ENCODE measurements at regions not wholly inside any gene's neighbourhood (a gene's known extent, or its start where the extent isn't known, plus 50 kb on each side); places are given as distances from the start of the nearest gene placed in this dataset.

DNA sequence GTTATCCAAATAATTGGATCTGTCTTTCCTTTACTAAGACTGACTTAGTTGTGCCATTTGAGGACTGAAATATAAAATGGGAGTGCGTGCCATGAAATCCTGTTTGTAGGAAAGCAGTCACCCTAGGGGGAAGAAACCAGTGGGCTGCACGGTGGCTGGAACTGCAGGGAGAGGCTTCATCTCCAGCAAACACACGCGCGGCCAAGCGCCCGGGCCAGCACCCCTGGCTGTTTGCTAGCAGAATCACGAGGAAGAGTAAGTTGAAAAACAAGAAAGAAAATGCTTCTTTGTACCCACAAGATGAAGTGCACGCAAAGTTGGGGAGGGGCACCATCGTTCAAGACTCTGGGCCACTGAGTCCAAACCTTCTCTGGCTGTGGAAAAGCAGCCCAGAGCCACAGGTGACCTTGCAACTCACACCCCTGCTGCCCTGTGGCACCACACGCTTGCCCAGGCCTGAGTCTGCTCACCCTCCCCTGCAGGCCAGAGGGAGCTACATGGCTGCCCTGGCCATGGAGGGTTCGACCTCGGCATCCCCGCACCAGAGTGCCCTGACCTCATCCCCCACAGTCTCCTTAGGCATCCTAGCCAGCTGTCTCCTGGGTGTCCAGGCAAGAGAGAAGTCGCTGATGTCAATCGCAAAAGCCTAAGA, 55.2 kb downstream of the IRX2 start:
- Mint-ChIP-seq H3K4me3 (no peak overlapping the region), H3K27me3 (no peaks in the 10 kb centered on the region), H3K9me3 (peaks cover 2 to 16% (median 5%) of the 10 kb centered on the region in 8 donors), H3K36me3 (no peaks in the 10 kb centered on the region), H3K4me1 (no peaks in the 10 kb centered on the region), H3K27ac (no peak overlapping the region)
- CTCF ChIA-PET (ENCODE audit: partially characterized antibody): no interaction called here
- H3K36me3 ChIP-seq (ENCODE audit: insufficient read depth, low read length): no peaks in the 10 kb centered on the region
- no peak overlapping the region for H3K4me3 ChIP-seq (ENCODE audit: low read length in 2 of 2)
- H3K4me1 ChIP-seq (ENCODE audit: insufficient read depth, low read length): no peaks in the 10 kb centered on the region
- intact Hi-C loops (cut with micrococcal nuclease): no loop called here
- H3K27me3 ChIP-seq (ENCODE audit: insufficient read depth, low read length): no peaks in the 10 kb centered on the region
- H3K27ac ChIP-seq (ENCODE audit: low read depth, low read length): no peak overlapping the region
- DNase-seq: no peak
- H3K9me3 ChIP-seq (ENCODE audit: control insufficient read depth in 1 of 2, low read length in 2 of 2): no peaks in the 10 kb centered on the region
- POLR2A ChIA-PET (ENCODE audit: partially characterized antibody): no interaction called here

DNA sequence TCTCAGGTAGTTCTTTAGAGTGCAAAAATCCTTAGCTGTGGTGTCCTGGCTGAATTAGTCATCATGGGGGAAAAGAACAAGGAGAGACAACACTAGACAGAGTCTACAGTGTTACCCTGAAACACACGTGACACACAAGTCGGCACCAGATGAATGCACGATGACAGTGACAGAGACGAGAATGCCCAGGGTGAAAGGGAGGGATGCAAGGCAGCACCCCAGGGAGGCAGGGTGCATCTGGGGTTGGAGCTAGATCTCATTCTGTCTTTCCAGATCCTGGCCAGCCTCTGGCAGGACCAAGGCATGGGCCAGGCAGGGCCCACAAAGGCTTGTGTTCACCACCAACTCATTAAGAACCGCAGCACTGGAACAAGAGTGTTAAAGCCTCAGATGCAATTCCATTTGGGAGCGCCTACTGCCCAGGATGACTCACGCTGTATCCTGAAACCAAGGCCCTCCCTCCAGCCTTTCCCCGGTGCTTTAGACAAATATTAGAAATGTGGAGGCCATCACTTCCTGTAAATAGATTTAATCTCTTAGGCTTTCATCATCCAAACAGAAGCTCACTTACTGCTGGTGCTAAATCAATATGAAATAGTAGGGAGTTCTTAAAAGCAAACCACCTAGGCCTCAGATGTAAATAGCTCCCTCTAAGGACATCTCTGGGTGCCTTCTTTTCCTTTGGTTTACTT, 56.1 kb downstream of the IRX2 start:
- Histone ChIP-seq H3K9me3 (ENCODE audit: control insufficient read depth in 1 of 2, low read length in 2 of 2) (no peaks in the 10 kb centered on the region), H3K27me3 (ENCODE audit: insufficient read depth, low read length) (no peaks in the 10 kb centered on the region), H3K4me1 (ENCODE audit: insufficient read depth, low read length) (no peaks in the 10 kb centered on the region), H3K27ac (ENCODE audit: low read depth, low read length) (no peak overlapping the region), H3K4me3 (ENCODE audit: low read length in 2 of 2) (no peak overlapping the region), H3K36me3 (ENCODE audit: insufficient read depth, low read length) (no peaks in the 10 kb centered on the region)
- Mint-ChIP-seq H3K4me3 (no peak overlapping the region), H3K36me3 (no peaks in the 10 kb centered on the region), H3K4me1 (no peaks in the 10 kb centered on the region), H3K27ac (peak overlapping the region in 1 of 7 donors; percentile 25), H3K9me3 (peaks cover 2 to 14% (median 6%) of the 10 kb centered on the region in 8 donors), H3K27me3 (no peaks in the 10 kb centered on the region)
- no peak for DNase-seq
- ChIA-PET POLR2A (ENCODE audit: partially characterized antibody) (no interaction called here), CTCF (ENCODE audit: partially characterized antibody) (no interaction called here)
- intact Hi-C loops (cut with micrococcal nuclease): no loop called here

DNA sequence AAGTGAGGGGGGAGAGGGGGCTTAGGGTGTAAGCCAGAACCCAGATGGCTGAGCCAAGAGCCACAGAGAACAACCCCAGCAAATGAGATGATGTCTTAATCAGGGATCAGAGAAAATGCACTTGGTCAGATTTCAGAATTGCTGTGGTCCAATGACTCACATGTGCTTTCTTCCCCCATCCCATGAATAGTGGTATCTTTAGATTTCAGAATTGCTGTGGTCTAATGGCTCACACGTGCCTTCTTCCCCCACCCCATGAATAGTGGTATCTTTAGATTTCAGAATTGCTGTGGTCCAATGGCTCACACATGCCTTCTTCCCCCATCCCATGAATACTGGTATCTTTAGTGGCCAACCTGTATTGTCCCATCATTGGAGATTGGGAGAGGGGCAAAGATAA, 59.9 kb downstream of the IRX2 start:
- intact Hi-C loops (cut with micrococcal nuclease): no loop called here
- Histone ChIP-seq H3K4me3 (ENCODE audit: low read length in 2 of 2) (no peak overlapping the region), H3K4me1 (ENCODE audit: insufficient read depth, low read length) (no peaks in the 10 kb centered on the region), H3K27ac (ENCODE audit: low read depth, low read length) (no peak overlapping the region), H3K36me3 (ENCODE audit: insufficient read depth, low read length) (no peaks in the 10 kb centered on the region), H3K27me3 (ENCODE audit: insufficient read depth, low read length) (no peaks in the 10 kb centered on the region), H3K9me3 (ENCODE audit: control insufficient read depth in 1 of 2, low read length in 2 of 2) (no peaks in the 10 kb centered on the region)
- H3K4me1 Mint-ChIP-seq: no peaks in the 10 kb centered on the region
- no peaks in the 10 kb centered on the region for H3K36me3 Mint-ChIP-seq
- H3K9me3 Mint-ChIP-seq: peaks cover 2 to 8% (median 4%) of the 10 kb centered on the region in 8 donors
- DNase-seq: no peak
- H3K27me3 Mint-ChIP-seq: no peaks in the 10 kb centered on the region
- ChIA-PET CTCF (ENCODE audit: partially characterized antibody) (no interaction called here), POLR2A (ENCODE audit: partially characterized antibody) (no interaction called here)
- no peak overlapping the region for H3K4me3 Mint-ChIP-seq
- H3K27ac Mint-ChIP-seq: no peak overlapping the region

DNA sequence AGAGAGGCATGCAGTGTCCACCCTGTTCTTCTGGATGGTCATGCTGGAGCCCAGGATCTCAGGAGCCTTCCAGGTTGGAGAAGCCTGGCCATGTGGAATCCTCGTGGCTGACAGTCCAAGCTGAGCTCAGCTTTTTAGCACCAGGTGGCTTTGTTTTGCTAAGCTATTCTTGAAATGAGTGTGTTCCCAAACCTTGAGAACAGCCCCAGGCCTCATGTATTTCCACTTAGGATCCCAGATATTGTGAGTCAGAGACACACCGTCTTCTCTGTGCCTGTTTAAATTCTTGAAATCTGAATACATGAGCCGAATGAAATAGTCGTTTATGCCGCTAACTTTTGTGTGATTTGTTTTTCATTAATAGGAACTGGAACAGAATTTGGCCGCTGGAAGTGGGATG, 61.2 kb downstream of the IRX2 start:
- Histone ChIP-seq H3K4me3 (ENCODE audit: low read length in 2 of 2) (no peak overlapping the region), H3K9me3 (ENCODE audit: control insufficient read depth in 1 of 2, low read length in 2 of 2) (no peaks in the 10 kb centered on the region), H3K27me3 (ENCODE audit: insufficient read depth, low read length) (no peaks in the 10 kb centered on the region), H3K27ac (ENCODE audit: low read depth, low read length) (no peak overlapping the region), H3K36me3 (ENCODE audit: insufficient read depth, low read length) (no peaks in the 10 kb centered on the region), H3K4me1 (ENCODE audit: insufficient read depth, low read length) (no peaks in the 10 kb centered on the region)
- H3K9me3 Mint-ChIP-seq: peaks cover 0 to 6% (median 5%) of the 10 kb centered on the region in 8 donors
- ChIA-PET POLR2A (ENCODE audit: partially characterized antibody) (no interaction called here), CTCF (ENCODE audit: partially characterized antibody) (no interaction called here)
- no peaks in the 10 kb centered on the region for H3K36me3 Mint-ChIP-seq
- no peak overlapping the region for H3K4me3 Mint-ChIP-seq
- no peak for DNase-seq
- intact Hi-C loops (cut with micrococcal nuclease): no loop called here
- no peaks in the 10 kb centered on the region for H3K4me1 Mint-ChIP-seq
- no peak overlapping the region for H3K27ac Mint-ChIP-seq
- no peaks in the 10 kb centered on the region for H3K27me3 Mint-ChIP-seq

DNA sequence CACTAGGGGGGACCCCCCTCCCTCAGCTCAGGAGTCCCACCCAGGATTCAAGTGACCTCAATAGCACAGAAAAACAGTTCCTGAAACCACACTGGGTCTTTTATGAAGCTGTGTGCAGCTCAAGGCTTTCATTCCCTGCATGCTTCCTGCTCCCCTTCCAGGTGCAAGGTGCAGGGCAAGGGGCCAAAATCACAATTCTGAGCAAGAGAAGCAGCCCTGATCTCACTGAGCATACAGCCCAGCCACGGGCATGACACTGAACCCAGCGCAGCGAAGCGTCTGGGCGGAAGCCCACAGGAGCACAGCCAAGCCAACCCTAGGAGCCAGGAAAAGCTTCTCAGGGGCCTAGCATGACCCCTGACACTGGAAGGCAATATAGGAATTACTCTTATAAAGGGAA, 62.9 kb downstream of the IRX2 start:
- no peak overlapping the region for H3K4me3 ChIP-seq (ENCODE audit: low read length in 2 of 2)
- Mint-ChIP-seq H3K4me1 (no peaks in the 10 kb centered on the region), H3K9me3 (peaks cover 0 to 9% (median 3%) of the 10 kb centered on the region in 8 donors), H3K27ac (no peak overlapping the region), H3K4me3 (no peak overlapping the region), H3K36me3 (no peaks in the 10 kb centered on the region), H3K27me3 (no peaks in the 10 kb centered on the region)
- H3K4me1 ChIP-seq (ENCODE audit: insufficient read depth, low read length): no peaks in the 10 kb centered on the region
- H3K27ac ChIP-seq (ENCODE audit: low read depth, low read length): no peak overlapping the region
- no peaks in the 10 kb centered on the region for H3K27me3 ChIP-seq (ENCODE audit: insufficient read depth, low read length)
- intact Hi-C loops (cut with micrococcal nuclease): no loop called here
- POLR2A ChIA-PET (ENCODE audit: partially characterized antibody): no interaction called here
- CTCF ChIA-PET (ENCODE audit: partially characterized antibody): no interaction called here
- H3K36me3 ChIP-seq (ENCODE audit: insufficient read depth, low read length): no peaks in the 10 kb centered on the region
- no peak for DNase-seq
- no peaks in the 10 kb centered on the region for H3K9me3 ChIP-seq (ENCODE audit: control insufficient read depth in 1 of 2, low read length in 2 of 2)

DNA sequence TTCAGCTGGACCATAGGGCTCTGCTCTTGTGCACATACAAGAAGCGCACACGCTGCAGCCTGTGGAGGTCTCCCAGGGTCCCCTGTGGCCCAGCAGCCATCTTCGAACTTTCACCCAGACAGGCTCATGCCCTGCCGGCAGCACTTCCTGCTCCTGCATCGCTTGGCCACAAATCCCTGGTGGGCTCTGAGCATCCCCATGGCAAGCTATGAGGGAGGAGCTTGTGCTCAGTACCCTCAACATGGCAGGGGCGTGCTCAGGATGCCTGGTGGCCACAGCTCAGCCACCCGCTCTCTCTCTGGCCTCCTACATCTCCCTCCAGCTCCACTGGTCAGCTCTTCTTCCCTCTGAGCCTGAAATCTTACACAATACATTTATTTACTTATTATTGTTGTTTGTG, 63.7 kb downstream of the IRX2 start:
- no peak for DNase-seq
- H3K9me3 Mint-ChIP-seq: peaks cover 0 to 6% (median 3%) of the 10 kb centered on the region in 8 donors
- Histone ChIP-seq H3K4me1 (ENCODE audit: insufficient read depth, low read length) (no peaks in the 10 kb centered on the region), H3K9me3 (ENCODE audit: control insufficient read depth in 1 of 2, low read length in 2 of 2) (no peaks in the 10 kb centered on the region), H3K27ac (ENCODE audit: low read depth, low read length) (no peak overlapping the region), H3K27me3 (ENCODE audit: insufficient read depth, low read length) (no peaks in the 10 kb centered on the region), H3K36me3 (ENCODE audit: insufficient read depth, low read length) (no peaks in the 10 kb centered on the region), H3K4me3 (ENCODE audit: low read length in 2 of 2) (no peak overlapping the region)
- POLR2A ChIA-PET (ENCODE audit: partially characterized antibody): no interaction called here
- CTCF ChIA-PET (ENCODE audit: partially characterized antibody): no interaction called here
- no peak overlapping the region for H3K27ac Mint-ChIP-seq
- no peaks in the 10 kb centered on the region for H3K27me3 Mint-ChIP-seq
- no peaks in the 10 kb centered on the region for H3K4me1 Mint-ChIP-seq
- intact Hi-C loops (cut with micrococcal nuclease): no loop called here
- H3K36me3 Mint-ChIP-seq: no peaks in the 10 kb centered on the region
- no peak overlapping the region for H3K4me3 Mint-ChIP-seq

DNA sequence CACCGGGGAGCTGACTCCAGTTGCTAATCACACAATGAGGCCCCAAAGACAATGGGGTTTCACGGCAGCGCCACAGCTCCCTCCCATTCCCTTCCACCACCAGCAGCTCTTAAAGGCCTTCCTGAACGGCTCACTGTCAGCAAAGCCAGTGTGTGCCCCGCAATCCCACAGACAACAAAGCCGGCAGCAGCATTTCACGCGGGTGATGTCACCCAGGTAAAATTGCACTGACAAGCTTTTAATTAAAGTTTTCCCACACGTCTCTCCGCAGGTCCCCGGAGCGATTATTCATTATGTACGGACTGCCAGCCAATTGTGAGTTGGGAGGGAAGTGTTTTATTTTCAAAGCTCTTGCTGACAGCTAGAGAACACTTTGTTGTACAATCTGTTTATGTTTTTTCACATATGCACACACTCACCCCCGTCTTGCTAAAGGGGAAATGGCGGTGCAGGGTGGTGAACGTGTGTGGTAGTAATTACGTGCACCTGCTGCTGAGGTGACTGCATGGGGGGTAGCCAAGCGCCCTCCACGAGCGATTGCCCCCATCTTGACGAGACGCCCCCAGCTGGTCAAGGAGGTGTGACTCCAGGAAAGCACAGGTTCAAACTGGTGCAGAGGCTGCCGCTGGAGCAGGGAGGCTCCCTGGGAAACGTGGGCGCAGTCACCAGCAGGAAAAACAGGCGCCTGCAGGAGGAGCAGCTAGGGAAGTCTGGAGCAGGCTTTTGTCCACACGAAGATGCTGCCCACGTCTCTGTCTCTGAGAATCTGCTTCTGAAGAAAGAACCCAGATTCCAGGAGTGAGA, 65.0 kb downstream of the IRX2 start:
- no peaks in the 10 kb centered on the region for H3K27me3 Mint-ChIP-seq
- POLR2A ChIA-PET (ENCODE audit: partially characterized antibody): no interaction called here

More for the DNA sequence above, 65.0 kb downstream of the IRX2 start:
- DNase-seq: no peak
- Mint-ChIP-seq H3K4me3 (no peak overlapping the region), H3K4me1 (no peaks in the 10 kb centered on the region), H3K36me3 (no peaks in the 10 kb centered on the region), H3K9me3 (peaks cover 0 to 3% (median under 1%) of the 10 kb centered on the region in 8 donors), H3K27ac (no peak overlapping the region)
- no peak overlapping the region for H3K27ac ChIP-seq (ENCODE audit: low read depth, low read length)
- no peaks in the 10 kb centered on the region for H3K27me3 ChIP-seq (ENCODE audit: insufficient read depth, low read length)
- no peaks in the 10 kb centered on the region for H3K4me1 ChIP-seq (ENCODE audit: insufficient read depth, low read length)
- CTCF ChIA-PET (ENCODE audit: partially characterized antibody): no interaction called here
- H3K4me3 ChIP-seq (ENCODE audit: low read length in 2 of 2): no peak overlapping the region
- no peaks in the 10 kb centered on the region for H3K9me3 ChIP-seq (ENCODE audit: control insufficient read depth in 1 of 2, low read length in 2 of 2)
- no peaks in the 10 kb centered on the region for H3K36me3 ChIP-seq (ENCODE audit: insufficient read depth, low read length)
- intact Hi-C loops (cut with micrococcal nuclease): no loop called here

All from CD4-positive, alpha-beta memory T cell (primary cell).